Transverse colon (tissue), 4 donors: ENCODE measurements at regions not wholly inside any gene's neighbourhood (a gene's known extent, or its start where the extent isn't known, plus 50 kb on each side); places are given as distances from the start of the nearest gene placed in this dataset.

Experiments
- CTCF ChIP-seq, 5 experiments: fragments of 200-600 bp in 3 of 5; fragments of 450-650 bp in 2 of 5; sonication (generic) in 3 of 5; IDR thresholded peaks; 1 replicate in 2 of 5; 2 replicates in 3 of 5; pipeline ENCODE4 v1.5.1; 2016 to 2017; ENCODE audit warnings: antibody characterized with exemption in 5 of 5, inconsistent platforms in 3 of 5, mild to moderate bottlenecking in 2 of 5, moderate library complexity in 1 of 5
- EP300 ChIP-seq: sonication (generic); formaldehyde crosslinking; IDR thresholded peaks from one replicate; pipeline ENCODE4 v1.6.1; 2017; ENCODE audit warnings: antibody characterized with exemption, low read depth
- POLR2A ChIP-seq: fragments of 450-650 bp; IDR thresholded peaks from one replicate; pipeline ENCODE4 v1.6.1; 2016; ENCODE audit warnings: antibody characterized with exemption, mild to moderate bottlenecking, moderate library complexity
- POLR2AphosphoS5 ChIP-seq, 3 donors: sonication (generic); formaldehyde crosslinking; IDR thresholded peaks; one replicate each; pipeline ENCODE4 v1.6.1; 2016; ENCODE audit warnings: antibody characterized with exemption in 3 of 3

DNA sequence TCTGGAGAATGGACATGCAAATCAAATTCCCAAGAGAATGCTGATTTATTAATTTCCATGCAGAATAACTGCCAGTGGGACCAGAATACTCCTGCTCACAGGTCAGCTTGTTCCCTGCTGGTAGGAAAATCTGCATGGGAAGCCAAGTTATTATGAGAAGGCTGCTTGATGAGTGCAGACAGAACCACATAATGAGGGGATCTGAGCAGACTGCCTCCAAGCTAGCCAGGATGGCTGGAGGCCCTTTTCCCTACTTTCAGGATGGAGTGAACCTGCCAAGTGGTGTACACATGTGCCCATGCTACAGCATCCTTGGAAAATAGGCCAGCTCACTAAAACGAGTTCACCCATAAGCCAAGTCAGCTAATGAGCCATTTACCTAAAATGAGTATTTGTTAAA, 55.2 kb upstream of the ZBED5 start:
- TF ChIP-seq CTCF (IDR thresholded peaks at IDR 0.05) (no peak), EP300 (no peak), POLR2A (no peak), POLR2AphosphoS5 (IDR thresholded peaks at IDR 0.05) (no peak)
